Loucy (cell line): ENCODE measurements at regions not wholly inside any gene's neighbourhood (a gene's known extent, or its start where the extent isn't known, plus 50 kb on each side); places are given as distances from the start of the nearest gene placed in this dataset.
A peak's percentile ranks its signal among the peaks of the same experiment; 100 is the strongest.

ENCODE experiments used
- H2AFZ ChIP-seq: fragments of 200-600 bp; sonication (generic); 2 replicates; pipeline ENCODE4 v1.6.0; 2016; ENCODE audit warnings: antibody characterized with exemption, mild to moderate bottlenecking, low read length, moderate library complexity
- H3F3A ChIP-seq: fragments of 200-600 bp; 2 replicates; pipeline ENCODE4 v1.6.0; 2016; ENCODE audit warnings: antibody characterized with exemption, low read depth, mild to moderate bottlenecking
- H3K27me3 ChIP-seq: fragments of 200-600 bp; sonication (generic); 2 replicates; pipeline ENCODE4 v1.6.1; 2014; ENCODE audit warnings: low read length, mild to moderate bottlenecking; ENCODE audit not compliant: insufficient read depth, poor library complexity, severe bottlenecking
- H3K36me3 ChIP-seq: fragments of 200-600 bp; sonication (generic); 2 replicates; pipeline ENCODE4 v1.6.1; 2016; ENCODE audit warnings: low read length; ENCODE audit not compliant: insufficient read depth
- H3K4me1 ChIP-seq: fragments of 200-600 bp; sonication (generic); 2 replicates; pipeline ENCODE4 v1.5.1; 2014; ENCODE audit warnings: low read length, mild to moderate bottlenecking; ENCODE audit not compliant: insufficient read depth, poor library complexity, severe bottlenecking
- H3K4me2 ChIP-seq: fragments of 200-600 bp; sonication (generic); 2 replicates; pipeline ENCODE4 v1.6.0; 2014; ENCODE audit warnings: antibody characterized with exemption, low read length, low read depth, mild to moderate bottlenecking; ENCODE audit not compliant: poor library complexity, severe bottlenecking
- H3K4me3 ChIP-seq: fragments of 200-600 bp; sonication (generic); 2 replicates; pipeline ENCODE4 v1.5.1; 2014; ENCODE audit warnings: low read length, mild to moderate bottlenecking, mixed read lengths; ENCODE audit not compliant: poor library complexity, severe bottlenecking
- H3K79me2 ChIP-seq: fragments of 200-600 bp; sonication (generic); 2 replicates; pipeline ENCODE4 v1.6.1; 2014; ENCODE audit warnings: low read length; ENCODE audit not compliant: insufficient read depth
- H3K9ac ChIP-seq: fragments of 200-600 bp; sonication (generic); 2 replicates; pipeline ENCODE4 v1.6.0; 2014; ENCODE audit warnings: mild to moderate bottlenecking, low read depth, low read length, moderate library complexity; ENCODE audit not compliant: poor library complexity, severe bottlenecking
- H3K9me2 ChIP-seq: fragments of 200-600 bp; sonication (generic); replicated peaks from 2 replicates; pipeline ENCODE4 v1.6.1; 2016; ENCODE audit warnings: low read depth, low read length, mixed read lengths
- H3K9me3 ChIP-seq: fragments of 200-600 bp; sonication (generic); 2 replicates; pipeline ENCODE4 v1.6.1; 2014; ENCODE audit warnings: mild to moderate bottlenecking, antibody characterized with exemption, low read length, low read depth; ENCODE audit not compliant: insufficient read depth
- H4K20me1 ChIP-seq: fragments of 200-600 bp; sonication (generic); 2 replicates; pipeline ENCODE4 v1.6.0; 2014; ENCODE audit warnings: antibody characterized with exemption, low read length, mild to moderate bottlenecking; ENCODE audit not compliant: insufficient read depth, poor library complexity, severe bottlenecking
- CTCF ChIP-seq: fragments of 200-600 bp; sonication (generic); conservative IDR thresholded peaks from 2 replicates; pipeline ENCODE4 v1.5.1; 2014; ENCODE audit warnings: mild to moderate bottlenecking, antibody characterized with exemption, low read length
- EZH2phosphoT487 ChIP-seq: fragments of 200-600 bp; IDR thresholded peaks from 2 replicates; pipeline ENCODE4 v1.6.1; 2018; ENCODE audit warnings: antibody characterized with exemption, mild to moderate bottlenecking, moderate library complexity, borderline replicate concordance

DNA sequence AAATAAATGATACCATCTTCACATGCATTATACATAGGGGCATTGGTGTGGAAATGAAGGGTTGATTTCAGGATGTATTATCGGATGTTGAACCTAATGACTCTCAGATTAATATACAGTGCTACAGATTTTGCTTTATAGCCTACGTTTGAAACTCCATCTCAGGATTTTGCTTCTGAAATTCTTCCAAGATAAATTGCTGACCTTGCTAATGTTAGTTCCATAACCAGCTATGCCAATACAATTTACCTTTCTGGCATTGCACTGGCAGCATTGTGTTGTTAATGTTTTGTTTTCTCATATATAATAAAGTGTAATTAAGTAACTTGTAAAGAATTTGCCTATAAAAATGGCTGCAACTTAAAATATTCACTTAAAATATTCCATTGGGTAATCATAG is 350.1 kb downstream of the CHRM3 start:
- Histone ChIP-seq H3K9ac (no peak overlapping the region), H3K4me3 (no peak overlapping the region), H3K4me2 (no peak overlapping the region), H3K36me3 (no peaks in the 10 kb centered on the region), H3K9me3 (no peaks in the 10 kb centered on the region), H3K79me2 (no peaks in the 10 kb centered on the region), H4K20me1 (no peaks in the 10 kb centered on the region), H2AFZ (no peak overlapping the region), H3K9me2 (no peaks in the 10 kb centered on the region), H3K4me1 (peaks cover 4% of the 10 kb centered on the region), H3K27me3 (peaks cover 11% of the 10 kb centered on the region), H3F3A (no peaks in the 10 kb centered on the region)
- TF ChIP-seq CTCF (no peak), EZH2phosphoT487 (no peak)

DNA sequence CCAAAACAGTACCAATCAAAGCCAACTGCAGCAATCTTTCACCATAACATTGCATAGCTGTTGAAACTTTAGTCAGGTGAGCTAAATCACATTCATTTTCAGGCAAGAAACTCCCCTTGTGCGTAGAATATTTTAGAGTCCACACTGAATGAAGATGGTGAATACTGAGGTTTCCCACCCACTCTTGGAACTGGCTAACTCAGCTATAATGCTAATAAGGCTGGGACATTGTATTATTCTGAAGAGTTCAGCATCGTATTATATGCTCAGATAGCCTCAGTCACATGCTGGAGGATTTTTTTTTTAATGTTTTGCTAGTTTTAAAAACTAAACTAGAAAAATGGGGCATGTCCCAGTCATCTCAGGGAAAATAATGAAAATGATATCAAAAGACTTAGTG is 352.3 kb upstream of the FMN2 start:
- H3F3A ChIP-seq, result no peaks in the 10 kb centered on the region
- H3K4me2 ChIP-seq, result no peak overlapping the region
- peaks cover 4% of the 10 kb centered on the region for H3K4me1 ChIP-seq
- no peak for TF ChIP-seq CTCF
- TF ChIP-seq EZH2phosphoT487, result no peak
- H3K79me2 ChIP-seq, result no peaks in the 10 kb centered on the region
- H3K4me3 ChIP-seq, result no peak overlapping the region
- no peak overlapping the region for H2AFZ ChIP-seq
- H3K9ac ChIP-seq, result no peak overlapping the region
- H3K9me2 ChIP-seq, result no peaks in the 10 kb centered on the region
- H4K20me1 ChIP-seq, result no peaks in the 10 kb centered on the region
- no peaks in the 10 kb centered on the region for H3K36me3 ChIP-seq
- peaks cover 11% of the 10 kb centered on the region for H3K27me3 ChIP-seq
- H3K9me3 ChIP-seq, result no peaks in the 10 kb centered on the region

DNA sequence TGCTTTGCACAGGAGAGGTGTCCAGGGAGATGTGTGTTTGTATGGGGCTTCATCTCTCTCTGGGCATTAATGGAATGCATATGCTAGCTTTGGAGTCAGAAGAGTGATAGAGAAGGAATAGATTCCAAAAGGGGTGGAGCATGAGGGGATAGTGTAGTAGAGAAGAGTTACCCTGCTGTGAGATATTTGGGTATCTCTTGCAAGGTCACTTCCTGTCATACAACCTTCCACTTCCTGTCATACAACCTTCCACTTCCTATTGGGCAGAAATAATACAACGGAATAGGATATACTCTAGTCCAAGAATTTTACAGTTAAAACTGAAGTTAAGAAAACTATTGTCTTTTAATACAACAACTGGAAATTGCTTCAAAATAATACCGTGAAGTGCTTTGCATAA is 351.8 kb upstream of the FMN2 start:
- Histone ChIP-seq H3K4me3 (no peak overlapping the region), H3K9ac (no peak overlapping the region), H3K79me2 (no peaks in the 10 kb centered on the region), H3K4me1 (peaks cover 4% of the 10 kb centered on the region), H3F3A (no peaks in the 10 kb centered on the region), H3K27me3 (peaks cover 11% of the 10 kb centered on the region), H3K9me3 (no peaks in the 10 kb centered on the region), H3K9me2 (no peaks in the 10 kb centered on the region), H2AFZ (peak overlapping the region; percentile 49; the same call in 1 of the 2 replicates), H3K36me3 (no peaks in the 10 kb centered on the region), H3K4me2 (no peak overlapping the region), H4K20me1 (no peaks in the 10 kb centered on the region)
- TF ChIP-seq CTCF (no peak), EZH2phosphoT487 (no peak)
